H9 (cell line): ENCODE measurements at regions not wholly inside any gene's neighbourhood (a gene's known extent, or its start where the extent isn't known, plus 50 kb on each side); places are given as distances from the start of the nearest gene placed in this dataset.

Experiments
- DNase-seq: peaks from one replicate; pipeline ENCODE4 v3.0.0-alpha.2; 2017
- H2AFZ ChIP-seq: one replicate; pipeline ENCODE4 v1.6.1; 2013; ENCODE audit warnings: mild to moderate bottlenecking, low read length, control low read depth, moderate library complexity
- H2AK5ac ChIP-seq: 2 replicates; pipeline ENCODE4 v1.6.1; 2013; ENCODE audit warnings: low read length, control low read depth, mixed read lengths; ENCODE audit not compliant: insufficient read length
- H2BK120ac ChIP-seq: one replicate; pipeline ENCODE4 v1.6.1; 2013; ENCODE audit warnings: low read depth, mild to moderate bottlenecking, low read length, control low read depth, inconsistent platforms; ENCODE audit not compliant: poor library complexity, severe bottlenecking
- H2BK12ac ChIP-seq: 2 replicates; pipeline ENCODE4 v1.6.1; 2013; ENCODE audit warnings: low read length, control low read depth, mixed read lengths, low read depth; ENCODE audit not compliant: insufficient read length
- H2BK15ac ChIP-seq: 2 replicates; pipeline ENCODE4 v1.6.1; 2013; ENCODE audit warnings: low read depth, low read length, control low read depth
- H2BK20ac ChIP-seq: one replicate; pipeline ENCODE4 v1.6.1; 2013; ENCODE audit warnings: low read depth, mild to moderate bottlenecking, low read length, control low read depth, inconsistent platforms; ENCODE audit not compliant: poor library complexity, severe bottlenecking
- H2BK5ac ChIP-seq: 2 replicates; pipeline ENCODE4 v1.6.1; 2013; ENCODE audit warnings: low read length, control low read depth, mixed read lengths; ENCODE audit not compliant: insufficient read length
- H3K14ac ChIP-seq: 2 replicates; pipeline ENCODE4 v1.6.1; 2013; ENCODE audit warnings: low read length, control low read depth; ENCODE audit not compliant: insufficient read depth
- H3K18ac ChIP-seq: 2 replicates; pipeline ENCODE4 v1.6.1; 2013; ENCODE audit warnings: low read depth, mild to moderate bottlenecking, mixed read lengths, low read length, control low read depth; ENCODE audit not compliant: insufficient read length
- H3K23ac ChIP-seq: 2 replicates; pipeline ENCODE4 v1.6.1; 2013; ENCODE audit warnings: low read length, control low read depth, mixed read lengths, low read depth; ENCODE audit not compliant: insufficient read length
- H3K23me2 ChIP-seq: 2 replicates; pipeline ENCODE4 v1.6.1; 2013; ENCODE audit warnings: low read depth, mild to moderate bottlenecking, mixed read lengths, low read length, control low read depth; ENCODE audit not compliant: insufficient read length, poor library complexity, severe bottlenecking
- H3K27ac ChIP-seq: 2 replicates; pipeline ENCODE4 v1.5.1; 2013; ENCODE audit warnings: low read length, control low read depth, mixed read lengths, low read depth; ENCODE audit not compliant: insufficient read length
- H3K27me3 ChIP-seq: 2 replicates; pipeline ENCODE4 v1.6.1; 2013; ENCODE audit warnings: low read length, control low read depth, inconsistent platforms; ENCODE audit not compliant: insufficient read depth
- H3K4ac ChIP-seq: 2 replicates; pipeline ENCODE4 v1.6.1; 2013; ENCODE audit warnings: low read depth, mild to moderate bottlenecking, control low read depth, inconsistent platforms, low read length, moderate library complexity
- H3K4me1 ChIP-seq: 2 replicates; pipeline ENCODE4 v1.6.1; 2013; ENCODE audit warnings: low read length, control low read depth, inconsistent platforms; ENCODE audit not compliant: insufficient read depth
- H3K4me2 ChIP-seq: 2 replicates; pipeline ENCODE4 v1.6.1; 2013; ENCODE audit warnings: low read length, control low read depth, mixed read lengths; ENCODE audit not compliant: insufficient read length, insufficient read depth
- H3K56ac ChIP-seq: 2 replicates; pipeline ENCODE4 v1.6.1; 2013; ENCODE audit warnings: low read depth, mild to moderate bottlenecking, mixed read lengths, low read length, control low read depth; ENCODE audit not compliant: insufficient read length
- H3K79me1 ChIP-seq: 2 replicates; pipeline ENCODE4 v1.6.1; 2013; ENCODE audit warnings: low read depth, mild to moderate bottlenecking, moderate library complexity, low read length, control low read depth, inconsistent platforms; ENCODE audit not compliant: insufficient read depth, poor library complexity, severe bottlenecking
- H3K79me2 ChIP-seq: 2 replicates; pipeline ENCODE4 v1.6.1; 2013; ENCODE audit warnings: low read length, control low read depth, inconsistent platforms; ENCODE audit not compliant: insufficient read depth
- H3K9ac ChIP-seq: 2 replicates; pipeline ENCODE4 v1.6.1; 2013; ENCODE audit warnings: low read length, control low read depth, mixed read lengths; ENCODE audit not compliant: insufficient read length; ENCODE audit errors: extremely low read depth
- H3K9me3 ChIP-seq: one replicate; pipeline ENCODE4 v1.6.1; 2013; ENCODE audit warnings: low read depth, low read length, inconsistent platforms; ENCODE audit not compliant: control insufficient read depth
- H3T11ph ChIP-seq: one replicate; pipeline ENCODE4 v1.6.1; 2013; ENCODE audit warnings: mild to moderate bottlenecking, low read length, control low read depth, inconsistent platforms
- H4K20me1 ChIP-seq: one replicate; pipeline ENCODE4 v1.6.1; 2013; ENCODE audit not compliant: control insufficient read depth, insufficient read length, insufficient read depth
- H4K5ac ChIP-seq: 2 replicates; pipeline ENCODE4 v1.6.1; 2013; ENCODE audit warnings: low read depth, mild to moderate bottlenecking, mixed read lengths, low read length, control low read depth; ENCODE audit not compliant: insufficient read length
- H4K8ac ChIP-seq: replicated peaks from 2 replicates; pipeline ENCODE4 v1.6.1; 2013; ENCODE audit warnings: low read length, control low read depth, mixed read lengths, low read depth; ENCODE audit not compliant: insufficient read length
- H4K91ac ChIP-seq: 2 replicates; pipeline ENCODE4 v1.6.1; 2013; ENCODE audit warnings: low read depth, mild to moderate bottlenecking, moderate library complexity, mixed read lengths, low read length, control low read depth; ENCODE audit not compliant: insufficient read length
- H3K27ac Mint-ChIP-seq, 3 experiments: 2 replicates in 2 of 3; 3 replicates in 1 of 3; pipeline ENCODE4 v1.8.0; 2020 to 2021; ENCODE audit warnings: mixed read lengths in 3 of 3, mild to moderate bottlenecking in 1 of 3, moderate library complexity in 1 of 3
- H3K27me3 Mint-ChIP-seq: 2 replicates; pipeline ENCODE4 v1.8.0; 2021; ENCODE audit warnings: low read depth, mild to moderate bottlenecking, moderate library complexity, mixed read lengths
- H3K36me3 Mint-ChIP-seq, 3 experiments: 2 replicates in 2 of 3; 3 replicates in 1 of 3; pipeline ENCODE4 v1.8.0; 2020 to 2021; ENCODE audit warnings: low read depth in 3 of 3, mixed read lengths in 3 of 3; ENCODE audit not compliant: insufficient read depth in 1 of 3
- H3K4me1 Mint-ChIP-seq, 2 experiments: 2 replicates each; pipeline ENCODE4 v1.8.0; 2020; ENCODE audit warnings: mixed read lengths in 2 of 2
- H3K4me3 Mint-ChIP-seq, 2 experiments: 2 replicates in 1 of 2; 3 replicates in 1 of 2; pipeline ENCODE4 v1.8.0; 2020 to 2021; ENCODE audit warnings: mild to moderate bottlenecking in 2 of 2, mixed read lengths in 2 of 2, moderate library complexity in 1 of 2
- H3K9me3 Mint-ChIP-seq, 2 experiments: 2 replicates in 1 of 2; 3 replicates in 1 of 2; pipeline ENCODE4 v1.8.0; 2020; ENCODE audit warnings: mild to moderate bottlenecking in 2 of 2, mixed read lengths in 2 of 2, moderate library complexity in 1 of 2
- WGBS: extraction: QIAGEN DNeasy Blood & Tissue Kit; methylation state at CpG from one replicate; pipeline ENCODE4 v1.1.7; 2013; ENCODE audit warnings: missing lambda C conversion rate, low lambda C conversion rate, mixed read lengths; ENCODE audit not compliant: insufficient read length; ENCODE audit errors: extremely low coverage; 5-methylcytosine and 5-hydroxymethylcytosine counted together
- TF ChIP-seq, protein P1 (sequence below): fragments of 200-600 bp; sonication (generic); conservative IDR thresholded peaks from 3 replicates; pipeline ENCODE4 v1.8.0; 2021; ENCODE audit warnings: antibody characterized with exemption, mild to moderate bottlenecking

DNA sequence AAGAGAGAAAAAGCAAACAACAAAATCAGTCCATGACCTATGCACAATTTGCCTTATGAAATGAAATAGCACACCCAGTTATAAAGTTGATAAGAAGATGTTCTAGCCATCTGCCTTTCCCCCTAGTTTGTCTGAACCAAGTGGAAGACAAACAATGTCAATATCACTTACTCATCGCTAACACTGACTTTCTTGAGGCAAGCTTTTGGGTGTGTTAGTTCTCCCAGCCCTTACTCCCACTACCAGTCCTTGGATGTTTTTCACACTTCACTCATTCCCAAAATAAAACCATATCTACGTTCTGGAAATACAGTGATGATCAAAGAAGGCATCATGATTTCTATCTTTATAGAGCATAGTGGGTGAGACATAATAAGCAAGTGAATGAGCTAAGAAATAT is 393.8 kb downstream of the PCDH20 start:
- Histone ChIP-seq H3K4ac (no peak overlapping the region), H3K14ac (no peak overlapping the region), H3K18ac (no peak overlapping the region), H4K91ac (no peak overlapping the region), H2BK12ac (no peak overlapping the region), H2BK120ac (no peak overlapping the region), H3K23me2 (no peaks in the 10 kb centered on the region), H2BK5ac (no peak overlapping the region), H3K27me3 (no peaks in the 10 kb centered on the region), H3K23ac (no peak overlapping the region), H4K20me1 (no peaks in the 10 kb centered on the region), H3K56ac (no peak overlapping the region), H3K79me1 (no peaks in the 10 kb centered on the region), H3K79me2 (no peaks in the 10 kb centered on the region), H3K27ac (no peak overlapping the region), H3K9me3 (no peaks in the 10 kb centered on the region), H2AFZ (no peak overlapping the region), H2AK5ac (no peak overlapping the region), H3T11ph (no peak overlapping the region), H3K4me2 (no peak overlapping the region), H3K9ac (no peak overlapping the region), H4K8ac (no peak overlapping the region), H2BK15ac (no peak overlapping the region), H3K4me1 (no peaks in the 10 kb centered on the region), H4K5ac (no peak overlapping the region), H2BK20ac (no peak overlapping the region)
- no peaks in the 10 kb centered on the region for H3K9me3 Mint-ChIP-seq
- no peak for DNase-seq
- H3K27ac Mint-ChIP-seq = no peak overlapping the region
- TF ChIP-seq, protein P1, sequence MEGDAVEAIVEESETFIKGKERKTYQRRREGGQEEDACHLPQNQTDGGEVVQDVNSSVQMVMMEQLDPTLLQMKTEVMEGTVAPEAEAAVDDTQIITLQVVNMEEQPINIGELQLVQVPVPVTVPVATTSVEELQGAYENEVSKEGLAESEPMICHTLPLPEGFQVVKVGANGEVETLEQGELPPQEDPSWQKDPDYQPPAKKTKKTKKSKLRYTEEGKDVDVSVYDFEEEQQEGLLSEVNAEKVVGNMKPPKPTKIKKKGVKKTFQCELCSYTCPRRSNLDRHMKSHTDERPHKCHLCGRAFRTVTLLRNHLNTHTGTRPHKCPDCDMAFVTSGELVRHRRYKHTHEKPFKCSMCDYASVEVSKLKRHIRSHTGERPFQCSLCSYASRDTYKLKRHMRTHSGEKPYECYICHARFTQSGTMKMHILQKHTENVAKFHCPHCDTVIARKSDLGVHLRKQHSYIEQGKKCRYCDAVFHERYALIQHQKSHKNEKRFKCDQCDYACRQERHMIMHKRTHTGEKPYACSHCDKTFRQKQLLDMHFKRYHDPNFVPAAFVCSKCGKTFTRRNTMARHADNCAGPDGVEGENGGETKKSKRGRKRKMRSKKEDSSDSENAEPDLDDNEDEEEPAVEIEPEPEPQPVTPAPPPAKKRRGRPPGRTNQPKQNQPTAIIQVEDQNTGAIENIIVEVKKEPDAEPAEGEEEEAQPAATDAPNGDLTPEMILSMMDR = no peak
- H3K4me3 Mint-ChIP-seq = no peak overlapping the region
- no CpG with 5 or more reads among the region's 2 CpGs for WGBS
- H3K4me1 Mint-ChIP-seq = no peaks in the 10 kb centered on the region
- H3K36me3 Mint-ChIP-seq = no peaks in the 10 kb centered on the region
- H3K27me3 Mint-ChIP-seq = no peaks in the 10 kb centered on the region
